Esophagus squamous epithelium (tissue), 4 donors: ENCODE measurements at regions not wholly inside any gene's neighbourhood (a gene's known extent, or its start where the extent isn't known, plus 50 kb on each side); places are given as distances from the start of the nearest gene placed in this dataset.

Experiments
- CTCF ChIP-seq, 6 experiments: fragments of 450-650 bp in 4 of 6; fragments of 200-600 bp in 2 of 6; sonication (generic) in 2 of 6; IDR thresholded peaks; one replicate each; pipeline ENCODE4 v1.5.1; 2016 to 2019; ENCODE audit warnings: antibody characterized with exemption in 6 of 6, mild to moderate bottlenecking in 4 of 6, moderate library complexity in 4 of 6
- POLR2A ChIP-seq, 4 donors: fragments of 450-650 bp; IDR thresholded peaks; one replicate each; pipeline ENCODE4 v1.6.1; 2017; ENCODE audit warnings: antibody characterized with exemption in 4 of 4, mild to moderate bottlenecking in 4 of 4, moderate library complexity in 3 of 4

GRCh38 chr6:81308577-81309279 is 443.8 kb downstream of the TENT5A start:
- TF ChIP-seq CTCF (IDR thresholded peaks at IDR 0.05) (no peak), POLR2A (IDR thresholded peaks at IDR 0.05) (no peak)
